C4-2B (cell line): ENCODE measurements at regions not wholly inside any gene's neighbourhood (a gene's known extent, or its start where the extent isn't known, plus 50 kb on each side); places are given as distances from the start of the nearest gene placed in this dataset.

Experiments
- CTCF ChIP-seq: fragments of 450-650 bp; conservative IDR thresholded peaks from 2 replicates; pipeline ENCODE4 v1.5.1; 2017; ENCODE audit warnings: mild to moderate bottlenecking
- ZFX ChIP-seq: fragments of 450-650 bp; IDR thresholded peaks from 2 replicates; pipeline ENCODE4 v1.6.1; 2017

- TF ChIP-seq CTCF (no peak), ZFX (no peak)
These were observed 118.8 kb upstream of the RPS23 start for GRCh38 chr5:82396871-82397514.
